ENCODE measurements at regions not wholly inside any gene's neighbourhood (a gene's known extent, or its start where the extent isn't known, plus 50 kb on each side); places are given as distances from the start of the nearest gene placed in this dataset.

GRCh38 chr3:71857956-71858355 lies 73.0 kb upstream of the PROK2 start:
- in situ Hi-C loops (cut with MboI; ENCODE audit: low sequenced_read_pairs in 4 of 4): no loop called here
- ATAC-seq: no peak
- H3K9me3 ChIP-seq: peaks cover 0 to 4% (median 0%) of the 10 kb centered on the region in 3 donors
- peaks cover 0 to 5% (median 4%) of the 10 kb centered on the region in 3 donors for H3K27me3 ChIP-seq
- H3K4me1 ChIP-seq: no peaks in the 10 kb centered on the region
- H3K27ac ChIP-seq: no peak overlapping the region
- DNase-seq: no peak
- H3K36me3 ChIP-seq: no peaks in the 10 kb centered on the region
- TF ChIP-seq CTCF (IDR thresholded peaks at IDR 0.05 in 4 of 5, conservative IDR thresholded peaks at IDR 0.05 in 1 of 5) (no peak), POLR2A (IDR thresholded peaks at IDR 0.05) (no peak)
- H3K4me3 ChIP-seq: no peak overlapping the region
- intact Hi-C loops (cut with DNase I; ENCODE audit: low total_unique reads): no loop called here

- ATAC-seq: no peak
- Histone ChIP-seq H3K4me3 (no peak overlapping the region), H3K27ac (no peak overlapping the region), H3K36me3 (no peaks in the 10 kb centered on the region), H3K27me3 (no peaks in the 10 kb centered on the region), H3K9me3 (no peaks in the 10 kb centered on the region), H3K4me1 (no peaks in the 10 kb centered on the region)
- TF ChIP-seq POLR2A (IDR thresholded peaks at IDR 0.05): no peak
- TF ChIP-seq CTCF (IDR thresholded peaks at IDR 0.05 in 4 of 5, conservative IDR thresholded peaks at IDR 0.05 in 1 of 5): no peak
- DNase-seq: no peak
- intact Hi-C loops (cut with DNase I; ENCODE audit: low total_unique reads): no loop called here
- in situ Hi-C loops (cut with MboI; ENCODE audit: low sequenced_read_pairs in 4 of 4): no loop called here
Observed at GRCh38 chr3:71854706-71855105, 69.8 kb upstream of the PROK2 start.

GRCh38 chr3:71854096-71854495 lies 69.1 kb upstream of the PROK2 start:
- DNase-seq: no peak

GRCh38 chr3:71851878-71852277 lies 66.9 kb upstream of the PROK2 start:
- Histone ChIP-seq H3K4me1 (no peaks in the 10 kb centered on the region), H3K36me3 (no peaks in the 10 kb centered on the region), H3K27me3 (no peaks in the 10 kb centered on the region), H3K4me3 (no peak overlapping the region), H3K9me3 (no peaks in the 10 kb centered on the region), H3K27ac (no peak overlapping the region)
- DNase-seq (no peak), ATAC-seq (no peak)
- in situ Hi-C loops (cut with MboI; ENCODE audit: low sequenced_read_pairs in 4 of 4): no loop called here
- intact Hi-C loops (cut with DNase I; ENCODE audit: low total_unique reads): no loop called here
- TF ChIP-seq POLR2A (IDR thresholded peaks at IDR 0.05) (no peak), CTCF (IDR thresholded peaks at IDR 0.05 in 4 of 5, conservative IDR thresholded peaks at IDR 0.05 in 1 of 5) (no peak)

More at GRCh38 chr3:71854096-71854495, 69.1 kb upstream of the PROK2 start:
- H3K27ac ChIP-seq: no peak overlapping the region
- TF ChIP-seq CTCF (IDR thresholded peaks at IDR 0.05 in 4 of 5, conservative IDR thresholded peaks at IDR 0.05 in 1 of 5): no peak
- no peak for TF ChIP-seq POLR2A (IDR thresholded peaks at IDR 0.05)
- H3K4me1 ChIP-seq: no peaks in the 10 kb centered on the region
- no peak for ATAC-seq
- H3K9me3 ChIP-seq: no peaks in the 10 kb centered on the region
- intact Hi-C loops (cut with DNase I; ENCODE audit: low total_unique reads): no loop called here
- no peak overlapping the region for H3K4me3 ChIP-seq
- no peaks in the 10 kb centered on the region for H3K36me3 ChIP-seq
- H3K27me3 ChIP-seq: no peaks in the 10 kb centered on the region
- in situ Hi-C loops (cut with MboI; ENCODE audit: low sequenced_read_pairs in 4 of 4): no loop called here

GRCh38 chr3:71850654-71851053 lies 65.7 kb upstream of the PROK2 start:
- Histone ChIP-seq H3K27ac (no peak overlapping the region), H3K4me3 (no peak overlapping the region), H3K9me3 (no peaks in the 10 kb centered on the region), H3K4me1 (no peaks in the 10 kb centered on the region), H3K27me3 (no peaks in the 10 kb centered on the region), H3K36me3 (no peaks in the 10 kb centered on the region)
- no peak for ATAC-seq
- DNase-seq: no peak
- intact Hi-C loops (cut with DNase I; ENCODE audit: low total_unique reads): no loop called here
- TF ChIP-seq CTCF (IDR thresholded peaks at IDR 0.05 in 4 of 5, conservative IDR thresholded peaks at IDR 0.05 in 1 of 5) (no peak), POLR2A (IDR thresholded peaks at IDR 0.05) (no peak)
- in situ Hi-C loops (cut with MboI; ENCODE audit: low sequenced_read_pairs in 4 of 4): no loop called here

All from gastrocnemius medialis (tissue), 4 donors.